HG03432 (cell line): ENCODE measurements at regions not wholly inside any gene's neighbourhood (a gene's known extent, or its start where the extent isn't known, plus 50 kb on each side); places are given as distances from the start of the nearest gene placed in this dataset.
"Not testable (repeated sequence)": the region's sequence is repeated elsewhere in the genome, so short reads cannot be mapped to it uniquely, and the experiment has no call there.

Experiments used
- ATAC-seq: cut with Tn5 transposase; IDR thresholded peaks from one replicate; pipeline ENCODE4 v1.9.1; 2021; ENCODE audit warnings: mild to moderate bottlenecking, moderate library complexity; ENCODE audit not compliant: unreplicated experiment

- no peak for ATAC-seq
These were observed 101.7 kb upstream of the CLEC14A start for GRCh38 chr14:38357557-38357956.

DNA sequence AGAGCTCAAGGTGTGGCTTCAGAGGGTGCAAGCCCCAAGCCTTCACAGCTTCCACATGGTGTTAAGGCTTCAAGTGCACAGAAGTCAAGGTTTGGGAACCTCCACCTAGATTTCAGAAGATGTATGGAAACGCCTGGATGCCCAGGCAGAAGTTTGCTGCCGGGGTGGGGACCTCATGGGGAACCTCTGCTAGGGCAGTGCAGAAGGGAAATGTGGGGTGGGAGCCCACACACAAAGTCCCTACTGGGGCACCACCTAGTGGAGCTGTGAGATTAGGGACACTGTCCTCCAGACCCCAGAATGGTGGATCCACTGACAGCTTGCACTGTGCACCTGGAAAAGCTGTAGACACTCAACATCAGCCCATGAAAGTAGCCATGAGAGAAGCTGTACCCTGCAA, 99.6 kb upstream of the CLEC14A start:
- ATAC-seq, result not testable (repeated sequence)

DNA sequence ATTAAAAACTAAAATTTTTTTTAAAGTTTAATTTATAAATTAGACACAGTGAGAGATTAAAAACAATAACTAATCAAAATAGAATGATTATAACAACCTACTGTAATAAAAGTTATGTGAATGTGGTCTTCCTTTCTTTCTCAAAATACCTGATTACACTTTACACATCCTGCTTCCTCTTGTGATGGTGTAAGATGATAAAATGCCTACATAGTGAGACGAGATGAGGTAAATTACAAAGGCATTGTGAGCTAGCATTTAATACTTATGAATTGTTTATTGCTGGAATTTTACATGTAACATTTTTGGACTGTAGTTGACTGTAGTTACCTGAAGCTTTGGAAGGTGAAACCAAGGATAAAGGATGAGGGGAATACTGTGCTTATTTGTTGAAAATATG, 94.2 kb upstream of the CLEC14A start:
- no peak for ATAC-seq

GRCh38 chr14:38342803-38343202, 86.9 kb upstream of the CLEC14A start:
- no peak for ATAC-seq

GRCh38 chr14:38339696-38340095, 83.8 kb upstream of the CLEC14A start:
- ATAC-seq, result no peak

- ATAC-seq, result peak; percentile 73
These were observed 80.4 kb upstream of the CLEC14A start for GRCh38 chr14:38336298-38336697.

DNA sequence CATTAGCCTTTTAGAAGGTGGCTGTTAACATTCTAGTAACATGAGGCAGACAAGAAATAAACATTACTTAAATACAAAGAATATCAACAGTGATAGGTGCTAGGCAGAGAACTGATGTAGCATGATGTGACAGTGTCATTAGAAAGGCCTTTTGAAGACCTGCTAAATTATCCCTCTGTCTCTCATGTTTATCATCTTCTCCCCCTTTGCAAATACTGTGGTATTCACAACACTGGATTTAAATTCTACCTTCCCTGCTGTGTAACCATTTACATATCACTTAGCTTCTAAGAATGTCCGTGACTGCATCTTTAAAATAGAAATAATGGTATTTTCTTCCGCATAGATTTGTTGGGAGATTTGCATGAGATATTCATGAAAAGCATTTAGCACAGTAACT, 74.4 kb upstream of the CLEC14A start:
- no peak for ATAC-seq

DNA sequence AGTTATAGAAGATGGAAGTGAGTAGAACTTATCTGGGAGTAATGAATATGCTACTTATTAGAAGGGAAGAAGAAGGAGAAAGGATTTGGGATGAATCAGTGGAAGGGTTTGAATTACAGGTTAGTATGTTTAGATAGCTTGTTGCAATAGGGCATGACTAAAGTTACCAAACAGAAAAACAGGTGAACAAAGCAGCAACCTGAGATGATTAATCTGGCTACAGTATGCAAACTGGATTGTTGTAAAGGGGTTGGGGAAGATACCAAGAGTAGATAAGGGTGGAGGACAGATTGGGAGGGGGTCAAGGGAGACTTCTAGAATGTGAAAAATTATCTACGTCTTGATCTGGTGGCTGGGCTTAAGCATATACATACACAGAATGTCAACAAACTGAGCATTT, 73.4 kb upstream of the CLEC14A start:
- ATAC-seq, result no peak

DNA sequence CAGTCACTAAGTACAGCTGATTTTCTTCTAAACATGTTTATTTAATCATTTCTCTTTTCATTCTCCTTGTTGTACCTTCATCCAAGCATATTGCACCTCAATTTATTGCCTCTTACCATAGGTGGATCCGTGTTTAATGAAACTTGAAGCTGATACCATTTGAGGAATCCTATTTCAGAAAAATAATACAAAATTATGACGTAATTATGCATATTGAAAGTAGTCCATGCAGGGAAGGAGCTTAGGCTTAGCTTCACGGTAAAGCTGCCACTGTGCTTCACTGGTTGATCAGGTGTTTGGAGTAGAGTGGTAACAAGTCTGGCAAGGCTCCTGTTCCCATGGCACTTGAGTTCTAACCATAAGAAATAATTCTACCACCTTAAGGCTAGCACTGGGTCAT, 61.0 kb upstream of the CLEC14A start:
- no peak for ATAC-seq

GRCh38 chr14:38311655-38312054, 55.8 kb upstream of the CLEC14A start:
- ATAC-seq, result no peak

DNA sequence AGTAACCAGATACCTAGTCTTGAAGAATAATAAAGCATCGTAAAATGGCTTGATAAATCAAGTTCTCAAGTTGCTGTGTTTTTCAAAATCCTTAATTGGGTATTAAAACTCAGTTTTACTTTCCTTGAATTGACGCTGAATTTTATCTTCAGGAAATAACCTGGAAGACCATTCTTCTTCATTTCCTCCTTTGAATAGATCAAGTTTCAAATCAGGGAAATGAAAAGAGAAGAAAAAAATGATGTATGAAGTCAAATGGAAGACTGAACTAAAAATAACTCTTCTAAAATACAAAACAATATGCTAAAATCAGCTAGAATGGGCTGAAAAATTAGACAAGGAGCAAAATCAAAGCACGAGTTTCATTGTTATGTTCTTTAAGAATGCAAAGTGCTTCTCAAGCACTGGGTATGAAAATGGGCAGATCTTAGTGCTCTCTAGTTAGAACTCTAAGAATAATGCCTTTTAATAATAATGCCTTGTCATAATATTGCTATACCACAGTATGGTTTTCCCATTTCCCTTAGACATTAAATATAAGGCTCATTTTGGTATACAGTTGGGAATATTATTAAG, 54.6 kb upstream of the CLEC14A start:
- no peak for ATAC-seq

- ATAC-seq, result no peak
These were observed 53.8 kb upstream of the CLEC14A start for GRCh38 chr14:38309522-38310277.
